H1 (cell line): ENCODE measurements at regions not wholly inside any gene's neighbourhood (a gene's known extent, or its start where the extent isn't known, plus 50 kb on each side); places are given as distances from the start of the nearest gene placed in this dataset.

Experiments
- CTCF ChIA-PET: fragments of 300-600 bp; sonication (Branson Sonifier 250); formaldehyde crosslinking; loops from one replicate; lab custom pipeline; 2021; ENCODE audit not compliant: partially characterized antibody; lab: Charles Lee
- POLR2A ChIA-PET: fragments of 300-600 bp; sonication (Branson Sonifier 250); formaldehyde crosslinking; loops from one replicate; lab custom pipeline; 2021; ENCODE audit warnings: inconsistent platforms; ENCODE audit not compliant: partially characterized antibody; lab: Charles Lee
- DNase-seq, 2 experiments: peaks; one replicate each; pipeline versions ENCODE4 v3.0.0 to v3.0.0-alpha.2; 2010 to 2022; ENCODE audit warnings: low spot score in 2 of 2, low read depth in 1 of 2, mixed read lengths in 1 of 2
- FAIRE-seq: peaks from 2 replicates; lab custom pipeline; 2011; peaks lifted over from hg19 to GRCh38; lab: Jason Lieb, UNC
- H2AFZ ChIP-seq: 2 replicates; pipeline ENCODE4 v1.8.1; 2012; ENCODE audit warnings: low read length, inconsistent platforms
- H2AK5ac ChIP-seq: 2 replicates; pipeline ENCODE4 v1.6.1; 2013; ENCODE audit warnings: low read depth, low read length
- H2BK120ac ChIP-seq: replicated peaks from 2 replicates; pipeline ENCODE3; 2013; ENCODE audit warnings: low read depth, low read length, inconsistent platforms
- H2BK12ac ChIP-seq: 2 replicates; pipeline ENCODE4 v1.6.1; 2013; ENCODE audit warnings: low read depth, low read length
- H2BK15ac ChIP-seq: 2 replicates; pipeline ENCODE4 v1.6.1; 2013; ENCODE audit warnings: low read length
- H2BK20ac ChIP-seq: 2 replicates; pipeline ENCODE4 v1.6.1; 2013; ENCODE audit warnings: low read length
- H2BK5ac ChIP-seq: 2 replicates; pipeline ENCODE4 v1.6.1; 2013; ENCODE audit warnings: low read depth, low read length
- H3K14ac ChIP-seq: 2 replicates; pipeline ENCODE4 v1.6.1; 2013; ENCODE audit warnings: inconsistent platforms; ENCODE audit not compliant: insufficient read length
- H3K18ac ChIP-seq: 2 replicates; pipeline ENCODE4 v1.6.1; 2013; ENCODE audit warnings: low read length; ENCODE audit errors: extremely low read depth
- H3K23ac ChIP-seq: 2 replicates; pipeline ENCODE4 v1.6.1; 2013; ENCODE audit warnings: inconsistent platforms; ENCODE audit not compliant: insufficient read length
- H3K23me2 ChIP-seq: 2 replicates; pipeline ENCODE4 v1.6.1; 2013; ENCODE audit warnings: low read depth, low read length
- H3K27ac ChIP-seq: 2 replicates; pipeline ENCODE4 v1.6.1; 2011; ENCODE audit warnings: low read depth, low read length, inconsistent platforms
- H3K27me3 ChIP-seq, 4 experiments: replicated peaks in 1 of 4; 1 replicate in 1 of 4; 2 replicates in 3 of 4; pipeline versions ENCODE4 v1.6.1 to v1.8.1; 2011 to 2013; ENCODE audit warnings: low read length in 3 of 4, mild to moderate bottlenecking in 3 of 4, inconsistent platforms in 2 of 4, mixed read lengths in 2 of 4, moderate library complexity in 1 of 4; ENCODE audit not compliant: control insufficient read depth in 3 of 4, insufficient read depth in 3 of 4; ENCODE audit errors: extremely low read depth in 1 of 4
- H3K36me3 ChIP-seq, 4 experiments: 2 replicates each; pipeline versions ENCODE4 v1.6.1 to v1.8.1; 2011 to 2013; ENCODE audit warnings: mild to moderate bottlenecking in 4 of 4, low read length in 3 of 4, moderate library complexity in 2 of 4, control low read depth in 1 of 4, inconsistent platforms in 1 of 4; ENCODE audit not compliant: insufficient read depth in 4 of 4, control insufficient read depth in 2 of 4
- H3K4ac ChIP-seq: replicated peaks from 2 replicates; pipeline ENCODE3; 2013; ENCODE audit warnings: low read length, low read depth, mixed read lengths, inconsistent platforms; ENCODE audit not compliant: insufficient read length
- H3K4me1 ChIP-seq, 4 experiments: replicated peaks in 1 of 4; 1 replicate in 1 of 4; 2 replicates in 3 of 4; pipeline versions ENCODE4 v1.6.1 to v1.8.1; 2011 to 2013; ENCODE audit warnings: low read length in 3 of 4, inconsistent platforms in 2 of 4, mixed read lengths in 1 of 4; ENCODE audit not compliant: insufficient read depth in 4 of 4, control insufficient read depth in 3 of 4
- H3K4me2 ChIP-seq, 2 experiments: 2 replicates each; pipeline versions ENCODE4 v1.6.1 to v1.8.1; 2011 to 2013; ENCODE audit warnings: low read depth in 2 of 2, low read length in 2 of 2, control low read depth in 1 of 2, inconsistent platforms in 1 of 2, mild to moderate bottlenecking in 1 of 2; ENCODE audit not compliant: insufficient read depth in 1 of 2
- H3K4me3 ChIP-seq, 4 experiments: fragments of 200-600, 300-600 bp in 1 of 4; sonication (generic), shearing (Covaris generic), sonication (Bioruptor Twin) in 1 of 4; 2 replicates each; pipeline versions ENCODE4 v1.5.1 to v1.8.1; 2011 to 2016; ENCODE audit warnings: low read length in 4 of 4, low read depth in 3 of 4, control low read depth in 2 of 4, inconsistent platforms in 2 of 4, mild to moderate bottlenecking in 2 of 4, mixed read lengths in 1 of 4, moderate library complexity in 1 of 4; ENCODE audit not compliant: insufficient read depth in 2 of 4; ENCODE audit errors: extremely low read depth in 1 of 4
- H3K56ac ChIP-seq: replicated peaks from 2 replicates; pipeline ENCODE3; 2013; ENCODE audit warnings: low read depth, mild to moderate bottlenecking, mixed read lengths, low read length, inconsistent platforms; ENCODE audit not compliant: insufficient read length
- H3K79me1 ChIP-seq: 2 replicates; pipeline ENCODE4 v1.6.1; 2013; ENCODE audit warnings: low read depth, low read length, control low read depth
- H3K79me2 ChIP-seq, 2 experiments: 2 replicates each; pipeline versions ENCODE4 v1.6.1 to v1.8.1; 2012 to 2013; ENCODE audit warnings: low read length in 2 of 2, mild to moderate bottlenecking in 2 of 2, inconsistent platforms in 1 of 2; ENCODE audit not compliant: insufficient read depth in 2 of 2, control insufficient read depth in 1 of 2
- H3K9ac ChIP-seq, 4 experiments: replicated peaks in 1 of 4; 1 replicate in 1 of 4; 2 replicates in 3 of 4; pipeline versions ENCODE4 v1.6.1 to v1.8.1; 2011 to 2013; ENCODE audit warnings: low read depth in 3 of 4, low read length in 3 of 4, control low read depth in 2 of 4, mild to moderate bottlenecking in 2 of 4, moderate library complexity in 2 of 4, inconsistent platforms in 1 of 4; ENCODE audit errors: extremely low read depth in 1 of 4
- H3K9me3 ChIP-seq, 2 experiments: 2 replicates each; pipeline versions ENCODE4 v1.6.1 to v1.8.1; 2012 to 2013; ENCODE audit warnings: mild to moderate bottlenecking in 2 of 2, moderate library complexity in 2 of 2, control low read depth in 1 of 2, inconsistent platforms in 1 of 2, low read depth in 1 of 2, low read length in 1 of 2, mixed read lengths in 1 of 2; ENCODE audit not compliant: insufficient read depth in 2 of 2
- H4K20me1 ChIP-seq, 2 experiments: replicated peaks in 1 of 2; 2 replicates each; pipeline versions ENCODE3 to v1.8.1; 2011 to 2013; ENCODE audit warnings: inconsistent platforms in 2 of 2, low read length in 2 of 2, mild to moderate bottlenecking in 1 of 2; ENCODE audit not compliant: insufficient read depth in 2 of 2, control insufficient read depth in 1 of 2
- H4K5ac ChIP-seq: 2 replicates; pipeline ENCODE4 v1.6.1; 2013; ENCODE audit warnings: low read length, low read depth, mixed read lengths, inconsistent platforms; ENCODE audit not compliant: insufficient read length
- H4K8ac ChIP-seq: 2 replicates; pipeline ENCODE4 v1.8.0; 2013; ENCODE audit warnings: mild to moderate bottlenecking, moderate library complexity, low read length, inconsistent platforms; ENCODE audit not compliant: insufficient read depth; ENCODE audit errors: extremely low read depth
- H4K91ac ChIP-seq: replicated peaks from 2 replicates; pipeline ENCODE3; 2013; ENCODE audit warnings: low read length, mixed read lengths, inconsistent platforms; ENCODE audit not compliant: insufficient read length
- EZH2 ChIP-seq: fragments of 200-600 bp; sonication (generic); IDR thresholded peaks from 2 replicates; pipeline ENCODE4 v1.7.1; 2012; ENCODE audit warnings: low read depth, mild to moderate bottlenecking, moderate library complexity, low read length, inconsistent platforms; ENCODE audit not compliant: severe bottlenecking
- FOSL1 ChIP-seq: IDR thresholded peaks from 2 replicates; pipeline ENCODE4 v1.6.1; 2011; ENCODE audit warnings: mild to moderate bottlenecking, low read depth, low read length, moderate library complexity; ENCODE audit not compliant: insufficient read depth
- JUN ChIP-seq: IDR thresholded peaks from 2 replicates; pipeline ENCODE4 v1.6.1; 2011; ENCODE audit warnings: low read depth, mild to moderate bottlenecking, improper control_type of control experiment, low read length
- POU5F1 ChIP-seq: IDR thresholded peaks from 2 replicates; pipeline ENCODE4 v1.6.1; 2011; ENCODE audit warnings: low read depth, mild to moderate bottlenecking, low read length, moderate library complexity
- RBBP5 ChIP-seq: IDR thresholded peaks from 2 replicates; pipeline ENCODE4 v1.7.1; 2012; ENCODE audit warnings: low read depth, mild to moderate bottlenecking, inconsistent platforms, low read length, moderate library complexity, borderline replicate concordance
- RFX5 ChIP-seq: IDR thresholded peaks from 2 replicates; pipeline ENCODE4 v1.6.1; 2011; ENCODE audit warnings: low read depth, low read length, improper control_type of control experiment, borderline replicate concordance
- SIN3A ChIP-seq, 2 experiments: IDR thresholded peaks in 1 of 2; conservative IDR thresholded peaks in 1 of 2; 2 replicates each; pipeline ENCODE4 v1.6.1; 2011 to 2012; ENCODE audit warnings: low read length in 2 of 2, improper control_type of control experiment in 1 of 2, low read depth in 1 of 2, mild to moderate bottlenecking in 1 of 2
- SP1 ChIP-seq: IDR thresholded peaks from 2 replicates; pipeline ENCODE4 v1.6.1; 2011; ENCODE audit warnings: low read depth, low read length
- WGBS, 2 experiments: shearing (Covaris generic) in 1 of 2; methylation state at CpG; one replicate each; pipeline versions ENCODE4 v1.1.6 to v1.1.7; 2013 to 2015; ENCODE audit warnings: low lambda C conversion rate in 2 of 2, mixed read lengths in 2 of 2, inconsistent platforms in 1 of 2, low coverage in 1 of 2, missing lambda C conversion rate in 1 of 2; ENCODE audit not compliant: insufficient replicate concordance in 2 of 2, insufficient coverage in 1 of 2, insufficient read length in 1 of 2; ENCODE audit errors: extremely low coverage in 1 of 2, missing lambda C conversion rate in 1 of 2; 5-methylcytosine and 5-hydroxymethylcytosine counted together

DNA sequence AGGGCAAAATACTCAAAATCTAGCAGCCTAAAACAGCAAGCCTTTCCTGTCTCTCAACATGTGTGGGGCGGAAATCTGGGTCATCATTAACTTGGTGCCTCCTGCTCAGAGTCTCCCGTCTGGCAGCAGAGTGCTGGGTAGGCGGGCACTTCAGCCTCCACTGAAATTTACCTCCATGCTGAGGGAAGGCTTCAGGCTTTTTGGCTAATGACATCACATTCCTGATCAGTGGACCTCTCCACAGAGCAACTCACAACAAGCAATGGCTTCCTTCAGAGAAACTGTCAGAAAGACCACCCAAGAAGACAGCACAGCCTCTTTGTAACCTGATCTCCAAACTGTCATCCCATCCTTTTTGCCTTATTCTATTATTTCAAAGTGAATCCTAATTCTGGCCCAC lies 1109.0 kb downstream of the UQCRFS1 start:
- no peaks in the 10 kb centered on the region for H3K23me2 ChIP-seq
- no peak overlapping the region for H4K5ac ChIP-seq
- DNase-seq: no peak
- H3K14ac ChIP-seq: no peak overlapping the region
- CTCF ChIA-PET: no interaction called here
- no peak overlapping the region for H3K27ac ChIP-seq
- no peaks in the 10 kb centered on the region for H3K9me3 ChIP-seq
- no peak overlapping the region for H4K8ac ChIP-seq
- no peak overlapping the region for H2BK120ac ChIP-seq
- H2BK20ac ChIP-seq: no peak overlapping the region
- H2BK5ac ChIP-seq: no peak overlapping the region
- no peak overlapping the region for H4K91ac ChIP-seq
- H2AFZ ChIP-seq: no peak overlapping the region
- POLR2A ChIA-PET: no interaction called here
- H2BK12ac ChIP-seq: no peak overlapping the region
- no peaks in the 10 kb centered on the region for H3K36me3 ChIP-seq
- H3K79me1 ChIP-seq: no peaks in the 10 kb centered on the region
- no peaks in the 10 kb centered on the region for H4K20me1 ChIP-seq
- H3K18ac ChIP-seq: no peak overlapping the region
- peaks cover 0 to 5% (median 0%) of the 10 kb centered on the region in 4 experiments; a peak in 1 of 7 replicates for H3K4me1 ChIP-seq
- TF ChIP-seq FOSL1: no peak
- TF ChIP-seq POU5F1: no peak
- TF ChIP-seq RFX5: no peak
- no peak for TF ChIP-seq RBBP5
- 0 out of 4 replicates have a peak, but pooled peaks of 1 of the 2 experiments have one; percentile 32 for TF ChIP-seq SIN3A (conservative IDR thresholded peaks at IDR 0.05 in 1 of 2, IDR thresholded peaks at IDR 0.05 in 1 of 2; ENCODE audit: low read depth in 1 of 2, low read length in 2 of 2)
- TF ChIP-seq SP1: no peak
- no peak for TF ChIP-seq EZH2
- no peak for TF ChIP-seq JUN
- no peak overlapping the region for H3K23ac ChIP-seq
- whole genome bisulfite sequencing, 2 experiments: 60% methylated on average over 3 of the region's 3 CpGs; no CpG with 5 or more reads in 1 of the 2 experiments
- H3K79me2 ChIP-seq: no peaks in the 10 kb centered on the region
- no peak overlapping the region for H3K4ac ChIP-seq
- no peak overlapping the region for H3K9ac ChIP-seq
- H3K27me3 ChIP-seq: no peaks in the 10 kb centered on the region; a peak in 1 of 7 replicates
- H2AK5ac ChIP-seq: no peak overlapping the region
- no peak overlapping the region for H3K4me3 ChIP-seq
- no peak overlapping the region for H3K4me2 ChIP-seq
- peak; percentile 81 for FAIRE-seq
- H2BK15ac ChIP-seq: no peak overlapping the region
- no peak overlapping the region for H3K56ac ChIP-seq
